C4-2B (cell line): ENCODE measurements at regions not wholly inside any gene's neighbourhood (a gene's known extent, or its start where the extent isn't known, plus 50 kb on each side); places are given as distances from the start of the nearest gene placed in this dataset.

Source experiments
- H3K27ac ChIP-seq: fragments of 450-650 bp; 2 replicates; pipeline ENCODE4 v1.5.1; 2017
- CTCF ChIP-seq: fragments of 450-650 bp; conservative IDR thresholded peaks from 2 replicates; pipeline ENCODE4 v1.5.1; 2017; ENCODE audit warnings: mild to moderate bottlenecking
- ZFX ChIP-seq: fragments of 450-650 bp; IDR thresholded peaks from 2 replicates; pipeline ENCODE4 v1.6.1; 2017

GRCh38 chr13:50361282-50361681, 346.0 kb downstream of the KCNRG start:
- no peak overlapping the region for H3K27ac ChIP-seq
- TF ChIP-seq ZFX (no peak), CTCF (no peak)

DNA sequence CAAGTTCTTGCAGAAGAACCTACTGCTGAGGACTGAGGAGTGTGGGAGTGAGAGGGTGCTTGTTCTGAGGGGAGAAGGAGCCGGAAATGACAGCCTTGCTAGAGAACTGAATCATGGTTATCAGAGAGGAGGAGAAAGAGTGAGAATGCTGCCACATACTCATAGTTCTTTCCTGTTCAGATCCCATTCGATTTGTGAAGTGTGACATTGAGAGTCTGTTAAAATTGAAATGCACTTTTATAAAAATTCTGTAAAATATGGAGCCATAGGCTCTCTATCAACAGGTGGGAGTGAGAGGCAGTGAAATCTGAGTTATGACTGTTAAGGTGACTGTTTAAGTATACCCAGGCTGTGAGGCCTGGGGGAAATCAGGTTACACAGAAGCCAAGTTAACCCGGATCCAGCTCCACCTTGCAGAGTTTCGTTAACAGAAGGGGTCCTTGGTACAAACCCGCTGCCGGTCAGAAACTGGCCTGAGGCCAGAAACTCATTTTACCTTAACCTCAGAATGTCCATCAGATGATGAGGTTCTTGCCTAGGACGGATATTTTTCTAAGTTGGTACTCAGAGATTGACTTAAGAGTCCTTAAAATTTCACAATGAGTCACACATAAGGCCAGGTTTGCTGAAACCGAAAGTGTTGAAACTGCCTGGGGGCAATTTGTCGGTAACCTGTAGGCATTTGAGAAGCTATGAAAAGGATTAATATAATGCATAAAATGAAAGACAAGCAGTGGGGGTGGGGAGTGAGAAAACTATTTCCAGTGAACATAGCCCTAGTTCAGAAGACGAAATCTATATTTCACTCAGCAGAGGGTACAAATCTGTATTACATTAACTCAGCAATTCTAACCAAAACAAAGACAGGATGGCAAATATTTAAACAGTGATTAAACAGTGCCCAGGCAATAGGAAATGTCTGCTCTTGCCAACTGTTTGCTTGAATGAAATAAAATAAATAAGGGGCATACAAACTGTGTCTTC, 350.5 kb downstream of the KCNRG start:
- peak overlapping the region; percentile 83; the same call in 1 of the 2 replicates for H3K27ac ChIP-seq
- TF ChIP-seq ZFX (0 out of 2 replicates have a peak, but pooled peaks have one; percentile 14), CTCF (no peak)

DNA sequence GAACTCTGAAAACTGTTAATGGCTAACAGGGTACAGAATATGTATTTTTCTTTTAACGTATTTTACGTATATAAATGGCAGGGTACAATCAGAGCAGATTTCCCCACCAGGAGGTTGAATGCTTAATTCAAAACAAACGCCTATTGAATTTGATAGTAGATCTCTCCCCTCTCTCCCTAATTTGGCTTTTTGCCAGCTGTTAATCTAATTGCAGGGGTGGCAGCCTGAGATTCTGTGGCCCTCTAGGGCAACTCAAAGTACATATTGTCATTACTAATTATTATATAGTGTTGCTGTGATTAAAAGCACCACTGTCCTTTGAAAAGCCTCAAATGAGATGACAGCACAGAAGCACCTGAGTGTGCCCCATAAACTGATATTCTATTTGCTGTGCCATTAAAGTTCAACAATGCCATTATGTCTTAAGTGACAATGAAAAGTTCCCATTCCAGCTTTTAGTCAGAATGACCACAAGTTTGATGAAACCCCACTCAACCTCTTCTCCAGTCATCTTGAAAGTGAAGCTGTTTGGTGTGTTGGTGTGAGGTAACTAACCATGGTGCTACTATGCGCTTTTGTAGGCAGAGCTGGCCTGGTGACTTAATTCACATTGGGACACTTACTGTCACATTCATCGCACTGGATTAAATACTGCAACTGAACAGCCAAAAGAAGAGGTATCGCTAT, 351.4 kb downstream of the KCNRG start:
- TF ChIP-seq ZFX: no peak
- TF ChIP-seq CTCF: no peak
- peak overlapping the region; percentile 54; the same call in 1 of the 2 replicates for H3K27ac ChIP-seq

- TF ChIP-seq ZFX (no peak), CTCF (no peak)
- no peak overlapping the region for H3K27ac ChIP-seq
Measured at GRCh38 chr13:50369646-50370045, 354.4 kb downstream of the KCNRG start.

DNA sequence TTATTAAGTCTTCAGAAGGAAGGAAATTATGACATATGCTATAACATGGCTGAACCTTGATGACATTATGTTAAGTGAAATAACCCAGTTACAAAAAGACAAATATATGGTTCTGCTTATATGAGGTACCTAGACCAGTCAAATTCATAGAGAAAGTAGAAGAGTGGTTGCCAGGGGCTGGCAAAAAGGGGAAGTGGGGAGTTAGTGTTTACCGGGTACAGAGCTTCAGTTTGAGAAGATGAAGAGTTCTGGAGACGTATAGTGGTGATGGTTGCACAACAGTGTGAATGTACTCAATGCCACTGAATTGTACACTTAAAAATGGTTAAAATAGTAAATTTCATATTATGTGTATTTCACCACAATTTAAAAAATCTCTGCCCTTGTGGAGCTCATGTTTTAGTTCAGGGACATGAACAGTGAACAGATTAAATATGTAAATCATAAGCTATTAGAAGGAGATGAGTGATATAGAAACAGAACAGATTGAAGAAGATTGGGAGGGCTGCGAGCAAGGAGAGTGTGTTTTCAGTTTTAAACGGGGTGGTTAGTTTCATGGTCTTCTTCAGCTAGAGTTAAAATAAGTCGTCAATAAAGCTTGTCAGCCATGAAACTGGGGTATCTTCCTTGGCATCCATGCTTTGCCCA, 355.2 kb downstream of the KCNRG start:
- TF ChIP-seq ZFX: no peak
- TF ChIP-seq CTCF: no peak
- no peak overlapping the region for H3K27ac ChIP-seq

DNA sequence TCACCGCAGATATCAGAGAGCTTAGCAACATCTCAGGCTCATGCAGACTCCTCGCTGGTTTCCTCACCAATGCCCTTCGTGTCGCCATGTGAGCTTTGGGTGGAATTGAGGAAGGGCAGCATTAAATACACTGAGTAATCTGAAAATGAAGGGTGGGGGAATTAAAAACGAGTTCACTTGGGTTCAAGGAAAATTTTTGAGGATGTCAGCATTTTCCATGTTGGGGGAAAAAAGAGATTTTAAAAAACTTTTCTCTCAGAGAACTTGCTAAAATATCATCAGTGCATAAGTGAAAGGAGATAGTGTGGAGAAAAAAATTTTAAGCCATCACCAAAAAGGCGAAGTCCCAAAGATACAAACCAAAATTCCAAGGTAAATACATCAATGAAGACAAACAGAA, 359.3 kb downstream of the KCNRG start:
- TF ChIP-seq CTCF: no peak
- no peak for TF ChIP-seq ZFX

DNA sequence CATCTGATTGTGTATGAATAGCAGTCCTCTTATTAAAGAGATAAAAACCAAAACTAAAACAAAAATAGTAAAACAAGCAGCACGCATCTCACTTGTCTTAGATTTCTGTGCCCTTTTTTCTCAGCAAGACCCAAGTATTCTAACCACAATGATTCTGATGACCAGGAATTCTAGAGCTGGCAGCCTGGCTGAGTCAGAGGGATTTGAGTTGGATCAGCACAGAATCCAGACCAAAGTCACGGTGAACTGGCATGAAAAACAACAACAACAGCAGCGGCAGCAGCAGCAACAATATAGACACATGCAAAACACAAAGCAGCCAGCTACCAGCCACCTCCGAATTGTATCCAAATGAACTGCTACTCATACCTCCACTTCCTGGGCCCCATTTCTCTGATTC, 360.5 kb downstream of the KCNRG start:
- H3K27ac ChIP-seq: no peak overlapping the region
- TF ChIP-seq ZFX (no peak), CTCF (no peak)

More for the DNA sequence above, 359.3 kb downstream of the KCNRG start:
- no peak overlapping the region for H3K27ac ChIP-seq
